PC-3 (cell line): ENCODE measurements at regions not wholly inside any gene's neighbourhood (a gene's known extent, or its start where the extent isn't known, plus 50 kb on each side); places are given as distances from the start of the nearest gene placed in this dataset.

Experiments
- CTCF ChIP-seq: fragments of 300-600 bp; sonication (generic); conservative IDR thresholded peaks from 2 replicates; pipeline ENCODE4 v1.5.1; 2017; ENCODE audit warnings: antibody characterized with exemption, low read depth, mild to moderate bottlenecking, low read length
- EZH2 ChIP-seq: fragments of 300-600 bp; sonication (generic); IDR thresholded peaks from one replicate; pipeline ENCODE4 v1.6.1; 2017; ENCODE audit warnings: antibody characterized with exemption, mild to moderate bottlenecking, low read length; ENCODE audit not compliant: unreplicated experiment
- EZH2phosphoT487 ChIP-seq: fragments of 300-600 bp; sonication (generic); IDR thresholded peaks from 2 replicates; pipeline ENCODE4 v1.6.1; 2018; ENCODE audit warnings: mild to moderate bottlenecking, antibody characterized with exemption, low read length, borderline replicate concordance

- TF ChIP-seq EZH2 = no peak
- TF ChIP-seq CTCF = no peak
- TF ChIP-seq EZH2phosphoT487 = no peak
These were observed 780.2 kb downstream of the FLRT2 start for GRCh38 chr14:86310148-86310547.
